ENCODE measurements at regions not wholly inside any gene's neighbourhood (a gene's known extent, or its start where the extent isn't known, plus 50 kb on each side); places are given as distances from the start of the nearest gene placed in this dataset.

- no peak for TF ChIP-seq CTCF (IDR thresholded peaks at IDR 0.05)
- TF ChIP-seq POLR2A (IDR thresholded peaks at IDR 0.05): no peak
Measured at GRCh38 chr13:64054321-64054720, 2638.7 kb upstream of the PCDH20 start.
